T-helper 17 cell (primary cell): ENCODE measurements at regions not wholly inside any gene's neighbourhood (a gene's known extent, or its start where the extent isn't known, plus 50 kb on each side); places are given as distances from the start of the nearest gene placed in this dataset.

Experiments
- ATAC-seq: fragments of 150-1000 bp; cut with Tn5 transposase; 2 replicates; pipeline ENCODE4 v1.10.0; 2021; ENCODE audit warnings: mild to moderate bottlenecking, moderate library complexity
- DNase-seq, 3 donors: peaks; one replicate each; pipeline versions ENCODE4 v3.0.0 to v3.0.0-alpha.2; 2020 to 2021
- H3K9me3 ChIP-seq: one replicate; pipeline ENCODE4 v1.7.0; 2013; ENCODE audit warnings: low read length, mild to moderate bottlenecking; ENCODE audit not compliant: control insufficient read depth, poor library complexity, severe bottlenecking
- H3K27ac Mint-ChIP-seq: one replicate; pipeline ENCODE4 v1.8.0; 2022; ENCODE audit warnings: mild to moderate bottlenecking, moderate library complexity, mixed read lengths
- H3K27me3 Mint-ChIP-seq: one replicate; pipeline ENCODE4 v1.8.0; 2022; ENCODE audit warnings: mixed read lengths
- H3K36me3 Mint-ChIP-seq: one replicate; pipeline ENCODE4 v1.8.0; 2022; ENCODE audit warnings: low read depth, mixed read lengths
- H3K4me1 Mint-ChIP-seq: one replicate; pipeline ENCODE4 v1.8.0; 2022; ENCODE audit warnings: mild to moderate bottlenecking, mixed read lengths
- H3K4me3 Mint-ChIP-seq: one replicate; pipeline ENCODE4 v1.8.0; 2022; ENCODE audit warnings: mild to moderate bottlenecking, moderate library complexity, mixed read lengths

DNA sequence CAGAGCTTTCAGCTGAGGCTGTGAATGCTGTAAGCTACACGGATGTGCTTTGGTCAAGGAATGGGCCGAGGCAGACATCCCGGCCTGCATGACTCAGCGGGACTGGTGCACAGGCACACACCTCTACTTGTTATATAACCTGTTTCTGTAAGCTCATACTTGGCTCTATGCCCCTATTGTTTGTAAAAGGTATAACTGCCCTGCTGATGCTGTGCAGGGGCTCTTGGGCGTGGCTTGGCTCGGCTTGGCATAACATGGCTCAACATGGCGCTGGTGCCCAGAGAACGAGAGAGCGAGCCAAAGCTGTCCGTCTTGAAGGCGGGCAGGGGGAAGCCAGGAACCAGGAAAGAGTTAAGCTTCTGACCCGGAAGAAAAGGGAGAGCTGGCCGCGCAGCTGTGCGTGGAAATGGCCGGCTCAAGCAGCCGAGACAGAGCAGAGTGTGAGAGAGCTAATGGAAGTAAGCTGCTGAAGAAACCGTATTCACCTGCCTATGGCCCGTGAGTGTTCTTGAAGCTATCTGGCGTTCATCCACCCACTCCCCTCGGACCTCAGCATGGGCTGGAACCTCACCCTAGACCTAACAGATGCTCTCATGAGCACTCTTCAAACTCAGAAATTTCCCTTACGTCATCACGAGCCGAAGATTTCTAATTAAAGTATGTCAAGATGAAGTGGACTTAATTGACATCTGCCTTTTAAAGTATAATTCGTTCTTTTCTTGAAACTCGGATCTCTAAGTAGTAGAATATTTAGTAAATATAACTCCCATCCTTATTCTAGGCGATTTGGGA is 286.3 kb upstream of the AGA start:
- Mint-ChIP-seq H3K27me3 (peaks cover 13% of the 10 kb centered on the region), H3K27ac (no peak overlapping the region), H3K4me1 (no peaks in the 10 kb centered on the region), H3K4me3 (no peak overlapping the region), H3K36me3 (no peaks in the 10 kb centered on the region)
- no peak for ATAC-seq
- no peaks in the 10 kb centered on the region for H3K9me3 ChIP-seq
- DNase-seq, result no peak

DNA sequence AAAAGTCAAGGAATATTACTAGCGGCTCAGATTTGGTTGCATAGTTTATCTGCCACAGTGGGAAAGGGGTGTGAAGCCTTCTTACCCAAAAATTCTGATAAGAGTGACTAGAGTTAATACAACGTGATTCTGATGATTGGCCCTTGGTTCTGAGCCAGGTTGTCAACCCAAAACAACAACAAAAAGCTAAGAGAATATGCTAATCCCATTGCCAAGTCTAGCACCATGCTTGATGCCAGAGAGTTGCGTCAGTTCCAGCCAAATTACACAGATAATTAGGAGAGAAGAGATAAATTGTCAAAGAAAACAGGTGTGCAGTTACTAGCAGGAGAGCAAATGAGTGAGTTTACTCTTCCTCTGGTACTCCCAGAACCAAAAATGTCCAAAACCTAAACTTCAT is 287.4 kb upstream of the AGA start:
- Mint-ChIP-seq H3K4me1 (no peaks in the 10 kb centered on the region), H3K36me3 (no peaks in the 10 kb centered on the region), H3K27ac (no peak overlapping the region), H3K27me3 (peaks cover 7% of the 10 kb centered on the region), H3K4me3 (no peak overlapping the region)
- ATAC-seq (no peak), DNase-seq (no peak)
- no peaks in the 10 kb centered on the region for H3K9me3 ChIP-seq

DNA sequence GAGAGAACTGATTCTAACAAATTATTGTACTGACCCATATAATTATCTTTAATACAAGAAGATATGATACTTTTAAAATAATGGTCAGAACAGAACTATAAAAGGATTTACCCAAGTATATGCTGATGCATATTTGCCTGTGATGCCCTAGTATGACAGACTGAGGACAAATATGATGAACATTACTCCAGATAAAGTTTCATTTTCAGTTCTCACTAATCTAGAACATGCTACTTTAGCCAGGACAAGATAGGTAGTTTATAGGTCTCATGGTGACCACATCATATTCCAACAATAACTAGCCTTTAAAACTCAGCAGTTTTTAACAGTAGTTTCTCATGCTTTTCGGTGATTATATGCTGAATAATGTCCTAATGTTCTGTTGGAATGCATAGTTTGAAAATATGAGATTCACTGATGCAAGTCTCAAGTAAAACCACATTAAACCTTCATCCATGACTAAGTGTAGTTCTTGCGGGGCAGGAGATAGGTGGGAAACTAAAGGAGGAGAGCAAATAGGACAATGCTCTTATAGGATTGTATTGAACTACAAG is 295.2 kb upstream of the AGA start:
- H3K36me3 Mint-ChIP-seq, result no peaks in the 10 kb centered on the region
- ATAC-seq (no peak), DNase-seq (no peak)
- no peaks in the 10 kb centered on the region for H3K27me3 Mint-ChIP-seq
- no peak overlapping the region for H3K4me3 Mint-ChIP-seq
- H3K9me3 ChIP-seq, result no peaks in the 10 kb centered on the region
- H3K4me1 Mint-ChIP-seq, result no peaks in the 10 kb centered on the region
- no peak overlapping the region for H3K27ac Mint-ChIP-seq

DNA sequence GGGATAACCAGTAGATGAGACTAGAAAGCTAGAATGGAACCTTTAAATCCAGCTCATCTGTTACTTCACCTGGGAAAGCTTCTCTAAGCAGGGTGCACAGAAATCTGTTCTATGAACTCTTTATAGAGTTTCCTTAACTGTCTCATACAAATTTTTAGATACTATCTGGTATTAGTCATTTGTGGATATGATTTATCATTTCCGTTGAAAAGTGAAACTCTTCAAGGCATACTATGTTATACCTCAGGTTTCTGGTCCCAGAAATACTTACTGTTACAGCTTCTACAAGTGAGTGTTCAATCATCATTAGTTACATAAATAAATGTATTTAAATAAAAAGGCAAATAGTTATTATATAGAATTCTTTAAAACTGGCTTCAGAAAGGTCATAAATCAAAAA is 298.3 kb upstream of the AGA start:
- no peaks in the 10 kb centered on the region for H3K27me3 Mint-ChIP-seq
- peaks cover 4% of the 10 kb centered on the region for H3K9me3 ChIP-seq
- no peak overlapping the region for H3K27ac Mint-ChIP-seq
- no peak overlapping the region for H3K4me3 Mint-ChIP-seq
- H3K4me1 Mint-ChIP-seq, result no peaks in the 10 kb centered on the region
- no peaks in the 10 kb centered on the region for H3K36me3 Mint-ChIP-seq
- DNase-seq (no peak), ATAC-seq (no peak)

DNA sequence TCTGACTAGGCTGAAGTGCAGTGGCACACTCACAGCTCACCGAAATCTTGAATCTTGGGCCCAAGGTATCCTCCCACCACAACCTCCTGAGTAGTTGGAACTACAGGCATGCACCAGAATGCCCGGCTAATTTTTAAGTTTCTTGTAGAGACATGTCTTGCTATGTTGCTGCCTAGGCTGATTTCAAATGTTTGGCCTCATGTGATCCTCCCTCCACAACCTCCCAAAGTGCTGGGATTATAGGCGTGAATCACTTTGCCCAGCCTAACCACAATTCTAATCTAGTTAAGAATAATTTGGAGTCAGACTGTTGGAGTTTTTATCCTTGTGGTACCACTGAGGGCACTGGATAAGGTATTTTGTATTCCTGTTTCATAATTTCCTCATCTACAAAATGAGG is 317.5 kb upstream of the AGA start:
- H3K4me1 Mint-ChIP-seq, result no peaks in the 10 kb centered on the region
- no peak overlapping the region for H3K4me3 Mint-ChIP-seq
- H3K36me3 Mint-ChIP-seq, result no peaks in the 10 kb centered on the region
- DNase-seq (no peak), ATAC-seq (no peak)
- H3K9me3 ChIP-seq, result no peaks in the 10 kb centered on the region
- H3K27me3 Mint-ChIP-seq, result no peaks in the 10 kb centered on the region
- no peak overlapping the region for H3K27ac Mint-ChIP-seq

DNA sequence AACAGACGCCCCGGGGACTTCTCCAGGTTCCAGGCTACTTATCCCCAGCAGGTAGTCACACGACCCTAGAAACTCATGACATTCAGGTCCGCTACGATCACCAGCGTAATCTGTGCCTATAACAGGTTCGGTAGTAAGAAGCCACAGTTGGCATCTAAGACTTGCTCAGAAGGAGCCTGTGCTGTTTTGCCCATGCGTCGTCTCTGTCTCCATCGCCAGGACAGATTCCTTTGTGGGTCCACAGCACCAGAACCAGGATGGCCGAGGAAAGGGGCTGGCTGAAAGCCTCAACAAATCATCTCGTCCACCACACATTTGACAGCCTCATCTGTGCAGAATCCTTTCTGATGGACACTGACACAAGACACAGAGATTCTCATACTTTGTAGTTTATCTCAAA is 319.5 kb upstream of the AGA start:
- no peak for DNase-seq
- no peaks in the 10 kb centered on the region for H3K9me3 ChIP-seq
- no peaks in the 10 kb centered on the region for H3K36me3 Mint-ChIP-seq
- no peak overlapping the region for H3K4me3 Mint-ChIP-seq
- H3K27ac Mint-ChIP-seq, result no peak overlapping the region
- H3K27me3 Mint-ChIP-seq, result peaks cover 2% of the 10 kb centered on the region
- no peak for ATAC-seq
- no peaks in the 10 kb centered on the region for H3K4me1 Mint-ChIP-seq

DNA sequence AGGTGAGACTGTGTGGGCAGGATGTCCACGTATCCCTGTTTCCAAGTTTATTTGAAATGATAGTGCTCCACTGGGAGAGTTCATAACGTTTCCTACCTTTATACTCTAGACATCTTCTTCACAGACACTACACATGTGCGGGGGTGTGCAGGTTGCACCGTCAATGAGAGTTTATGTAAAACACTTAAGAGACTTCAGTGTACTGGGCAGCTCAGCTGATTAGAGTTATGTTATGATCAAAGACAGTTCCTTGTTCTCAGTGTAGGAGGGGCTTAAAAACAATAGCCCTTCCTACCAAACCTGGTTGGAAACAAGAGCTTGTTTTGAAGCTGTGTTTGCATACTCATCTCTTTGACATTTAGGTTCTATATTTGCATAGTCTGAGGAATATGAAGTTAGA is 326.9 kb upstream of the AGA start:
- Mint-ChIP-seq H3K27me3 (peaks cover 10% of the 10 kb centered on the region), H3K4me1 (no peaks in the 10 kb centered on the region), H3K4me3 (no peak overlapping the region), H3K27ac (no peak overlapping the region), H3K36me3 (no peaks in the 10 kb centered on the region)
- no peaks in the 10 kb centered on the region for H3K9me3 ChIP-seq
- no peak for DNase-seq
- no peak for ATAC-seq

DNA sequence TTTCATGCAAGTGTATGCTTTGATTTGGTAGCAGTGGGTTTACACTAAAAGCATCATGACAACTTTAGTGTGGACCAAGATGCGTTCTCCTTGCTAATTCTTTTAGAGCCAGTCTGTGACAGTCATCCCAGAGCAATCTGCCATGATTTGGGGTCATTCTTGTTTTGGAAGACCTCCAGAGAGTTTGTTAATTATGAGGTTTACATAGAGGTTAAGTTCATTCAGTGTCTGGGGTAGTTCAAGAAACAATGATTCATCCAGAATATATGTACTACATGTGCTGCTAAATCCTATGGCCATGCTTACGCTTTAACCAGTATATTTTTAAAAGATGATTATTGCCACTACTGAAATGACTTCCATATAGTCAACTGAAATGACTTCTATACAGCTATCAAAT is 328.5 kb upstream of the AGA start:
- H3K36me3 Mint-ChIP-seq, result no peaks in the 10 kb centered on the region
- no peak for ATAC-seq
- no peaks in the 10 kb centered on the region for H3K4me1 Mint-ChIP-seq
- H3K27ac Mint-ChIP-seq, result no peak overlapping the region
- no peak for DNase-seq
- no peaks in the 10 kb centered on the region for H3K9me3 ChIP-seq
- H3K4me3 Mint-ChIP-seq, result no peak overlapping the region
- peaks cover 15% of the 10 kb centered on the region for H3K27me3 Mint-ChIP-seq

DNA sequence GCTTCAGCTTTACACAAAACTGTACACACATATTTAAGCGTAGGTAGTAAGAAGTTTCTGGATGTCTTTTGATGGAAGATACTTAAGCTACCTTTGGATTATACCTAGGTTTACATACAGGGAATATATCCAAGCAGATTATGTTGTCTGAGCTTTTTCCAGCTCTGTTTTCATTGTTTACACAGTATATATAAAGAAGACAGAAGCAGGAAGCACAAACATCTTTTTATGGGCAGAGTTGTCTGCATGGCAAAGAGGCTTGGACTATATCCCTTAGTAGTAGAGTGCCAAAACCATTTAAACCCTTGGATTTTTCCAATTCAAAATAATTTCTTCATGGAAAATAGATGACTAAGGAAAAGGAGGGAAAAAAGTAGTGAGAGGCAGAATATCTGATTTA is 329.4 kb upstream of the AGA start:
- DNase-seq (no peak), ATAC-seq (no peak)
- no peaks in the 10 kb centered on the region for H3K9me3 ChIP-seq
- Mint-ChIP-seq H3K4me3 (no peak overlapping the region), H3K27me3 (peaks cover 14% of the 10 kb centered on the region), H3K4me1 (no peaks in the 10 kb centered on the region), H3K36me3 (no peaks in the 10 kb centered on the region), H3K27ac (no peak overlapping the region)

DNA sequence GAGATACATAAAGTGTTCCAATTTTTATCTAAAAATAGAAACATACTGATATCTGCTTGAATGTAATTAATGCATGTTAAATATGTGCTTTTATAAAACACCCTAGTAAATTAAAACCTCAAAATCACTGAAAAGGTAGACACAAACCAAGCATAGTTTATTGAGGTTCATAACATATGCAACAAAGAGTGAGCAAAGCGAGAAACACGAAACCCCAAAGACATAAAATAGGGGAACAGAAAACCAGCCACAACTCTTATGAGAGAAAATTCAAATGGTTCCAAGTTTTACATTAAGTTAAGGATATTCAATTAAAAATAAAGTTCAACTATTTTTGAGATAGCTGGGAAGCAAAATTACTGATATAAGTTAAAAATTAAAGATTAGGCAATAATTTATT is 336.4 kb upstream of the AGA start:
- no peaks in the 10 kb centered on the region for H3K4me1 Mint-ChIP-seq
- no peaks in the 10 kb centered on the region for H3K36me3 Mint-ChIP-seq
- no peaks in the 10 kb centered on the region for H3K9me3 ChIP-seq
- ATAC-seq (no peak), DNase-seq (no peak)
- H3K27ac Mint-ChIP-seq, result no peak overlapping the region
- no peak overlapping the region for H3K4me3 Mint-ChIP-seq
- H3K27me3 Mint-ChIP-seq, result peaks cover 13% of the 10 kb centered on the region

DNA sequence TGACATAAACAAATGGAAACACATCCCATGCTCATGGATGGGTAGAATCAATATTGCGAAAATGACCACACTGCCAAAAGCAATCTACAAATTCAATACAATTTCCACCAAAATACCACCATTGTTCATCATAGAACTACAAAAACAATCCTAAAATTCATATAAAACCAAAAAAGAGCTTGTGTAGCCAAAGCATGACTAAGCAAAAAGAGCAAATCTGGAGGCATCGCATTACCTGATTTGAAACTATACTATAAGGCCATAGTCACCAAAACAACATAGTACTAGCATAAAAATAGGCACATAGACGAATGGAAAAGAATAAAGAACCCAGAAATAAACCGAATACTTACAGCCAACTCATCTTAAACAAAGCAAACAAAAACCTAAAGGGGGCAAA is 342.8 kb upstream of the AGA start:
- no peak overlapping the region for H3K27ac Mint-ChIP-seq
- H3K4me3 Mint-ChIP-seq, result no peak overlapping the region
- no peak for ATAC-seq
- no peaks in the 10 kb centered on the region for H3K27me3 Mint-ChIP-seq
- H3K36me3 Mint-ChIP-seq, result no peaks in the 10 kb centered on the region
- no peak for DNase-seq
- H3K4me1 Mint-ChIP-seq, result no peaks in the 10 kb centered on the region
- H3K9me3 ChIP-seq, result no peaks in the 10 kb centered on the region

DNA sequence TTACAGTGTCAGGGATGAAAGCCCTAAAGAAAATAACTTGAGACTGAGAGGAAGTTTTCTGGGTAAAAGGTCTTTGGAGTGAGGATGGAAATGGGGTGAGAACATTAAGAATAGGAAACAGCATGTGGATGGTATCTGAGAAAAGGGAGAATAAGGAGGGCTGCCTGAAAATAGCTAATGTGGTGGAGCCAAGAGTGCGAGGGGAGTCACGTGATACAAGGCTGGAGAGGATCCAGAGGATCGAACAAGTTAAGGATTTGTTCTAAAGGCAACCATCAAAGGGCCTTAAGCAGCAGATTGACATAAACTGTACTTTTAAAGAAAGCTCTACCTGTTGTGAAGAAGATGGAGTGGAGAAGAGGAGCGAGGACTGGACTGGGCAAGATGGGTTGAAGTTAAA is 347.4 kb upstream of the AGA start:
- H3K27me3 Mint-ChIP-seq, result no peaks in the 10 kb centered on the region
- H3K9me3 ChIP-seq, result no peaks in the 10 kb centered on the region
- H3K4me3 Mint-ChIP-seq, result no peak overlapping the region
- no peaks in the 10 kb centered on the region for H3K4me1 Mint-ChIP-seq
- DNase-seq (no peak), ATAC-seq (no peak)
- no peak overlapping the region for H3K27ac Mint-ChIP-seq
- no peaks in the 10 kb centered on the region for H3K36me3 Mint-ChIP-seq

DNA sequence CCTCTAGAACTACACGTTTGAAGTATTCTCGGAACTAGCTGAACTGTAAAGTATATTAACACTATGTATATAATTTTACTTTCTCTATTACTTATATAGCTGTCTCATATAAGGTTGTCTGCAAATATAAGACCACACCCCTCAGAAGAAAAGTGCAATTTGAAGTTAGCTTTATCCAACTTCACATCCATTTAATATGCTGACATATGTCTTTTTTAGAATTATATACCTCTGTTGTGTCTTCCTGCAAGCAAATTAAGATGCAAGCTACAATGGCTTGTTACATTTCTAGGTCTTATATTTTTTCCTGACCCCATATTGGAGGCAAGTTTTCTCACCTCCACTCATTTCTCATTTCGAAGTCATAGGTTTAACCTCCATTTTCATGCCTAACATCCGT is 349.0 kb upstream of the AGA start:
- Mint-ChIP-seq H3K4me1 (no peaks in the 10 kb centered on the region), H3K36me3 (no peaks in the 10 kb centered on the region), H3K27me3 (no peaks in the 10 kb centered on the region), H3K27ac (no peak overlapping the region), H3K4me3 (no peak overlapping the region)
- no peaks in the 10 kb centered on the region for H3K9me3 ChIP-seq
- ATAC-seq (no peak), DNase-seq (no peak)

DNA sequence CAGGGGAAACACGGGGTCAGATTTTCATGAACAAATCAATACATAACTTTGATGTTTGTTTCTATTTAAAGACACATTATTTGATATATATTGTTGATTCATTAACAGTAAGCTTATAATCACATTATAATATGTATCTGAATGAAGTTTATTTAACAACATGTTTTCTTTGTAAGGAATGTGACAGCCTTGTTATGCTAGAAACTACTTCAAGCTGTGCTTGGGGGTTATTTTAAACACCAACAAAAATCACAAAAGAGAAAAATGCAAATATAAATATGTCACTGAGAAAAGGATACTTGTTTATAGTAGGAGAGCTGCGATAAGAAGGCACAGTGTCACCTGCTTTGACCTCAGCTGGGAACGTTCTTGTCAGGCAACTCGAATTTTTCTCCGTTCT is 354.6 kb upstream of the AGA start:
- DNase-seq, result no peak
- H3K36me3 Mint-ChIP-seq, result no peaks in the 10 kb centered on the region

More for the DNA sequence above, 354.6 kb upstream of the AGA start:
- no peak overlapping the region for H3K27ac Mint-ChIP-seq
- H3K4me3 Mint-ChIP-seq, result no peak overlapping the region
- H3K9me3 ChIP-seq, result no peaks in the 10 kb centered on the region
- no peaks in the 10 kb centered on the region for H3K4me1 Mint-ChIP-seq
- no peaks in the 10 kb centered on the region for H3K27me3 Mint-ChIP-seq
- no peak for ATAC-seq
